T-helper 2 cell treated with Interferon-gamma antibody and Interleukin-4, amounts not matched to agents 100 ng/mL and 5 ng/mL, for 36 hours (primary cell): ENCODE measurements at regions not wholly inside any gene's neighbourhood (a gene's known extent, or its start where the extent isn't known, plus 50 kb on each side); places are given as distances from the start of the nearest gene placed in this dataset.
"Not testable (repeated sequence)": the region's sequence is repeated elsewhere in the genome, so short reads cannot be mapped to it uniquely, and the experiment has no call there.

Experiments used
- intact Hi-C: fragments of 100-400 bp; cut with micrococcal nuclease; formaldehyde crosslinking; loops from one replicate; pipeline ENCODE4 v1.15.1; 2023

- intact Hi-C loops, result no loop called here
Measured at GRCh38 chr12:127570387-127570786, 696.6 kb upstream of the TMEM132C start.

- intact Hi-C loops, result no loop called here
Measured at GRCh38 chr12:127570793-127571360, 696.1 kb upstream of the TMEM132C start.

GRCh38 chr12:127571578-127571977, 695.4 kb upstream of the TMEM132C start:
- intact Hi-C loops, result no loop called here

GRCh38 chr12:127579446-127579845, 687.5 kb upstream of the TMEM132C start:
- intact Hi-C loops, result no loop called here

- intact Hi-C loops, result no loop called here
Measured at GRCh38 chr12:127582074-127582473, 684.9 kb upstream of the TMEM132C start.

- intact Hi-C loops, result no loop called here
Measured at GRCh38 chr12:127583041-127583440, 683.9 kb upstream of the TMEM132C start.

- intact Hi-C loops, result no loop called here
Measured at GRCh38 chr12:127588249-127588648, 678.7 kb upstream of the TMEM132C start.

- intact Hi-C loops, result no loop called here
Measured at GRCh38 chr12:127589541-127589940, 677.4 kb upstream of the TMEM132C start.

GRCh38 chr12:127590868-127591267, 676.1 kb upstream of the TMEM132C start:
- intact Hi-C loops, result no loop called here

- intact Hi-C loops, result no loop called here
Measured at GRCh38 chr12:127592245-127592644, 674.7 kb upstream of the TMEM132C start.

- intact Hi-C loops, result no loop called here
Measured at GRCh38 chr12:127594351-127594970, 672.5 kb upstream of the TMEM132C start.

- intact Hi-C loops, result no loop called here
Measured at GRCh38 chr12:127595506-127595905, 671.5 kb upstream of the TMEM132C start.

- intact Hi-C loops, result no loop called here
Measured at GRCh38 chr12:127596891-127597290, 670.1 kb upstream of the TMEM132C start.

- intact Hi-C loops, result no loop called here
Measured at GRCh38 chr12:127599436-127599835, 667.5 kb upstream of the TMEM132C start.

GRCh38 chr12:127600211-127600610, 666.8 kb upstream of the TMEM132C start:
- intact Hi-C loops, result no loop called here

GRCh38 chr12:127606476-127607015, 660.4 kb upstream of the TMEM132C start:
- intact Hi-C loops, result no loop called here

- intact Hi-C loops, result no loop called here
Measured at GRCh38 chr12:127607146-127607725, 659.7 kb upstream of the TMEM132C start.

GRCh38 chr12:127608359-127608758, 658.6 kb upstream of the TMEM132C start:
- intact Hi-C loops, result not testable (repeated sequence)

GRCh38 chr12:127613056-127613455, 653.9 kb upstream of the TMEM132C start:
- intact Hi-C loops, result no loop called here

- intact Hi-C loops, result no loop called here
Measured at GRCh38 chr12:127619869-127620734, 646.9 kb upstream of the TMEM132C start.

GRCh38 chr12:127620735-127621355, 646.1 kb upstream of the TMEM132C start:
- intact Hi-C loops, result no loop called here
